Right cardiac atrium (tissue), 5 donors: ENCODE measurements at regions not wholly inside any gene's neighbourhood (a gene's known extent, or its start where the extent isn't known, plus 50 kb on each side); places are given as distances from the start of the nearest gene placed in this dataset.

Experiments used
- ATAC-seq, 2 donors: fragments of 200-7000 bp; cut with Tn5 transposase; one replicate each; pipeline versions ENCODE4 v1.8.0 to v1.9.1; 2020; ENCODE audit warnings: moderate library complexity in 2 of 2, mild to moderate bottlenecking in 1 of 2
- DNase-seq, 3 donors: peaks; one replicate each; pipeline ENCODE4 v3.0.0-alpha.2; 2020
- H3K27ac ChIP-seq: one replicate; pipeline ENCODE4 v1.5.1; 2013; ENCODE audit warnings: mild to moderate bottlenecking, low read length, control low read depth, moderate library complexity
- H3K27me3 ChIP-seq: one replicate; pipeline ENCODE4 v1.6.1; 2013; ENCODE audit not compliant: control insufficient read depth, insufficient read depth
- H3K4me1 ChIP-seq: one replicate; pipeline ENCODE4 v1.6.1; 2013; ENCODE audit warnings: low read length; ENCODE audit not compliant: control insufficient read depth, insufficient read depth
- H3K4me3 ChIP-seq: one replicate; pipeline ENCODE4 v1.5.1; 2013; ENCODE audit warnings: low read length, control low read depth
- H3K9me3 ChIP-seq: one replicate; pipeline ENCODE4 v1.6.1; 2013; ENCODE audit warnings: low read length; ENCODE audit not compliant: control insufficient read depth
- WGBS: extraction: QIAGEN DNeasy Blood & Tissue Kit; methylation state at CpG from one replicate; pipeline ENCODE4 v1.1.7; 2013; 5-methylcytosine and 5-hydroxymethylcytosine counted together
- intact Hi-C, 4 donors: fragments of 100-400 bp; cut with DNase I; formaldehyde crosslinking; loops; one replicate each; pipeline versions ENCODE4 v1.11.0 to v1.14.0; 2022 to 2023
- donor health status: healthy with polysubstance abuse.
- donor health status: DM: no; HTN: yes; CAD: no.
- donor health status: DM: no; HTN: no; CAD: no.
- donor health status: DM: no; HTN: yes; CAD: no; lungs with severe emphysema.
- donor health status: DM: yes; HTN: yes; CAD: no.

- ATAC-seq (no peak), DNase-seq (no peak)
- 94% methylated on average over 3 of the region's 3 CpGs for WGBS
- Histone ChIP-seq H3K4me3 (no peak overlapping the region), H3K27ac (no peak overlapping the region), H3K4me1 (no peaks in the 10 kb centered on the region), H3K27me3 (no peaks in the 10 kb centered on the region), H3K9me3 (no peaks in the 10 kb centered on the region)
- intact Hi-C loops: no loop called here
Observed at GRCh38 chr18:60862988-60863387, 470.2 kb upstream of the CDH20 start.

- intact Hi-C loops: no loop called here
- H3K27me3 ChIP-seq: no peaks in the 10 kb centered on the region
- no peak overlapping the region for H3K4me3 ChIP-seq
- H3K9me3 ChIP-seq: no peaks in the 10 kb centered on the region
- DNase-seq (no peak), ATAC-seq (peak in 1 of 2 donors; percentile 46)
- WGBS: 53% methylated on average over 2 of the region's 2 CpGs
- H3K4me1 ChIP-seq: no peaks in the 10 kb centered on the region
- H3K27ac ChIP-seq: no peak overlapping the region
Observed at GRCh38 chr18:60865801-60866200, 467.4 kb upstream of the CDH20 start.

- no peaks in the 10 kb centered on the region for H3K9me3 ChIP-seq
- no peak for DNase-seq
- no peak overlapping the region for H3K4me3 ChIP-seq
- 64% methylated on average over 2 of the region's 2 CpGs for WGBS
- intact Hi-C loops: no loop called here
- H3K27me3 ChIP-seq: no peaks in the 10 kb centered on the region
- no peaks in the 10 kb centered on the region for H3K4me1 ChIP-seq
- no peak for ATAC-seq
- no peak overlapping the region for H3K27ac ChIP-seq
Observed at GRCh38 chr18:60870261-60871153, 462.7 kb upstream of the CDH20 start.

GRCh38 chr18:60872434-60872833 lies 460.8 kb upstream of the CDH20 start:
- WGBS: 72% methylated on average over 3 of the region's 3 CpGs
- intact Hi-C loops: no loop called here
- DNase-seq: no peak

GRCh38 chr18:60873708-60874107 lies 459.5 kb upstream of the CDH20 start:
- Histone ChIP-seq H3K27me3 (no peaks in the 10 kb centered on the region), H3K4me1 (no peaks in the 10 kb centered on the region), H3K9me3 (no peaks in the 10 kb centered on the region), H3K4me3 (no peak overlapping the region), H3K27ac (no peak overlapping the region)
- DNase-seq: no peak
- ATAC-seq: no peak
- intact Hi-C loops: no loop called here

More at GRCh38 chr18:60872434-60872833, 460.8 kb upstream of the CDH20 start:
- H3K27ac ChIP-seq: no peak overlapping the region
- H3K27me3 ChIP-seq: no peaks in the 10 kb centered on the region
- no peak for ATAC-seq
- no peaks in the 10 kb centered on the region for H3K9me3 ChIP-seq
- no peak overlapping the region for H3K4me3 ChIP-seq
- no peaks in the 10 kb centered on the region for H3K4me1 ChIP-seq

GRCh38 chr18:60875957-60876507 lies 457.2 kb upstream of the CDH20 start:
- WGBS: 89% methylated on average over 6 of the region's 6 CpGs
- intact Hi-C loops: no loop called here
- H3K9me3 ChIP-seq: no peaks in the 10 kb centered on the region
- no peak for ATAC-seq
- H3K27ac ChIP-seq: no peak overlapping the region
- H3K27me3 ChIP-seq: no peaks in the 10 kb centered on the region
- H3K4me1 ChIP-seq: no peaks in the 10 kb centered on the region
- no peak overlapping the region for H3K4me3 ChIP-seq
- no peak for DNase-seq

GRCh38 chr18:60880184-60880583 lies 453.0 kb upstream of the CDH20 start:
- 77% methylated on average over 2 of the region's 2 CpGs for WGBS
- no peaks in the 10 kb centered on the region for H3K4me1 ChIP-seq
- ATAC-seq (no peak), DNase-seq (no peak)
- intact Hi-C loops: no loop called here
- no peak overlapping the region for H3K27ac ChIP-seq
- H3K9me3 ChIP-seq: no peaks in the 10 kb centered on the region
- no peaks in the 10 kb centered on the region for H3K27me3 ChIP-seq
- H3K4me3 ChIP-seq: no peak overlapping the region

- ATAC-seq: no peak
- Histone ChIP-seq H3K9me3 (no peaks in the 10 kb centered on the region), H3K27ac (no peak overlapping the region), H3K4me1 (no peaks in the 10 kb centered on the region), H3K27me3 (no peaks in the 10 kb centered on the region), H3K4me3 (no peak overlapping the region)
- intact Hi-C loops: no loop called here
- 93% methylated on average over 2 of the region's 2 CpGs for WGBS
- DNase-seq: no peak
Observed at GRCh38 chr18:60883587-60883986, 449.6 kb upstream of the CDH20 start.

GRCh38 chr18:60888071-60888624 lies 445.1 kb upstream of the CDH20 start:
- intact Hi-C loops: no loop called here
- Histone ChIP-seq H3K27ac (no peak overlapping the region), H3K4me3 (no peak overlapping the region), H3K4me1 (no peaks in the 10 kb centered on the region), H3K27me3 (no peaks in the 10 kb centered on the region), H3K9me3 (no peaks in the 10 kb centered on the region)
- DNase-seq: no peak
- 84% methylated on average over 6 of the region's 6 CpGs for WGBS
- no peak for ATAC-seq

GRCh38 chr18:60889442-60889841 lies 443.8 kb upstream of the CDH20 start:
- no peaks in the 10 kb centered on the region for H3K9me3 ChIP-seq
- intact Hi-C loops: no loop called here
- no peaks in the 10 kb centered on the region for H3K4me1 ChIP-seq
- 62% methylated on average over 2 of the region's 2 CpGs for WGBS
- no peaks in the 10 kb centered on the region for H3K27me3 ChIP-seq
- DNase-seq (no peak), ATAC-seq (no peak)
- no peak overlapping the region for H3K27ac ChIP-seq
- H3K4me3 ChIP-seq: no peak overlapping the region

GRCh38 chr18:60891936-60892335 lies 441.3 kb upstream of the CDH20 start:
- intact Hi-C loops: no loop called here
- Histone ChIP-seq H3K9me3 (no peaks in the 10 kb centered on the region), H3K4me1 (no peaks in the 10 kb centered on the region), H3K27ac (no peak overlapping the region), H3K4me3 (no peak overlapping the region), H3K27me3 (no peaks in the 10 kb centered on the region)
- WGBS: 93% methylated on average over 5 of the region's 5 CpGs
- DNase-seq (no peak), ATAC-seq (no peak)
